Right lobe of liver (tissue), 6 donors: ENCODE measurements at regions not wholly inside any gene's neighbourhood (a gene's known extent, or its start where the extent isn't known, plus 50 kb on each side); places are given as distances from the start of the nearest gene placed in this dataset.

ENCODE experiments used
- ATAC-seq, 4 donors: fragments of 200-7000 bp; cut with Tn5 transposase; one replicate each; pipeline ENCODE4 v1.9.1; 2020; ENCODE audit warnings: mild to moderate bottlenecking in 4 of 4, moderate library complexity in 4 of 4
- DNase-seq, 3 donors: peaks; one replicate each; pipeline ENCODE4 v3.0.0-alpha.2; 2020
- H3K27ac ChIP-seq, 3 donors: fragments of 200-600 bp; one replicate each; pipeline ENCODE4 v1.8.0; 2022
- H3K27me3 ChIP-seq, 2 donors: fragments of 200-600 bp; one replicate each; pipeline ENCODE4 v1.8.0; 2022
- H3K36me3 ChIP-seq, 4 donors: fragments of 200-600 bp; sonication (generic) in 1 of 4; one replicate each; pipeline versions ENCODE4 v1.5.1 to v1.8.0; 2017 to 2022; ENCODE audit warnings: control low read depth in 1 of 4
- H3K4me1 ChIP-seq, 4 donors: fragments of 200-600 bp; sonication (generic) in 1 of 4; one replicate each; pipeline versions ENCODE4 v1.5.1 to v1.8.0; 2017 to 2022; ENCODE audit warnings: control low read depth in 1 of 4
- H3K4me3 ChIP-seq, 3 donors: fragments of 200-600 bp; one replicate each; pipeline ENCODE4 v1.8.0; 2022
- H3K9me3 ChIP-seq, 4 donors: fragments of 200-600 bp; sonication (generic) in 1 of 4; one replicate each; pipeline versions ENCODE4 v1.5.1 to v1.8.0; 2017 to 2022; ENCODE audit warnings: control low read depth in 1 of 4
- CTCF ChIP-seq, 4 donors: fragments of 200-600 bp in 3 of 4; fragments of 450-650 bp in 1 of 4; IDR thresholded peaks; one replicate each; pipeline versions ENCODE4 v1.5.1 to v1.8.0; 2016 to 2022; ENCODE audit warnings: antibody characterized with exemption in 4 of 4, mild to moderate bottlenecking in 2 of 4
- POLR2A ChIP-seq: fragments of 450-650 bp; IDR thresholded peaks from one replicate; pipeline ENCODE4 v1.6.1; 2017; ENCODE audit warnings: antibody characterized with exemption, mild to moderate bottlenecking
- WGBS: methylation state at CpG from one replicate; pipeline ENCODE4 v1.1.6; 2018; ENCODE audit warnings: low coverage, low lambda C conversion rate; ENCODE audit not compliant: insufficient coverage; ENCODE audit errors: missing lambda C conversion rate; 5-methylcytosine and 5-hydroxymethylcytosine counted together
- intact Hi-C, 2 donors: fragments of 100-400 bp; cut with DNase I; formaldehyde crosslinking; loops; one replicate each; pipeline versions ENCODE4 v1.11.2 to v1.14.1; 2022
- donor health status: DM: no; HTN: yes; CAD: no.
- donor health status: DM: no; HTN: no; CAD: no.
- donor health status: DM: no; HTN: no; CAD: no.
- donor health status: DM: no; HTN: yes; CAD: no.
- donor health status: DM: no; HTN: yes; CAD: no.

DNA sequence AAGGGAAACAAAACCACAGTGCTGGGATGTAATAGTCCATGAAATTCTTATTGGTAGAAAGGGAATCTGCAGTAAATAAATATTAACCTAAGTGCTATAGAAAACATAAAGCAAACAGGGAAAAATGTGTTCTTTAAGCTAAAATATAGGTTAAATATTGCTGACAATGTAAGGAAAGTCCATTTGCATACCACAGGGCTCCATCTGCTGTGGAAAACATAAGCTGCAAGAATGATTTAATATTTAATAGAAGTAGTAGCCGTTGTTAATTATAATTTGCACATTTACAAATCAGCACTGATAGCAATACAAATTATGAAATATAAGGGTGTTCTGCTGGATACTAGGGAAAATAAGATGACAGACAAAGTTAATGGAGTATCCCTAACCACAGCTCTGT is 444.9 kb upstream of the PKN2 start:
- intact Hi-C loops: no loop called here
- ATAC-seq (no peak), DNase-seq (no peak)
- TF ChIP-seq CTCF (IDR thresholded peaks at IDR 0.05) (no peak), POLR2A (no peak)
- Histone ChIP-seq H3K27ac (no peak overlapping the region), H3K36me3 (no peaks in the 10 kb centered on the region), H3K4me3 (no peak overlapping the region), H3K9me3 (no peaks in the 10 kb centered on the region), H3K27me3 (no peaks in the 10 kb centered on the region), H3K4me1 (no peaks in the 10 kb centered on the region)
- WGBS: 62% methylated on average over 1 of the region's 1 CpG

GRCh38 chr1:88247666-88248065 is 436.4 kb upstream of the PKN2 start:
- Histone ChIP-seq H3K27me3 (no peaks in the 10 kb centered on the region), H3K4me1 (peaks cover 0 to 5% (median 0%) of the 10 kb centered on the region in 4 donors), H3K4me3 (no peak overlapping the region), H3K27ac (no peak overlapping the region), H3K9me3 (peaks cover 0 to 4% (median 0%) of the 10 kb centered on the region in 4 donors), H3K36me3 (no peaks in the 10 kb centered on the region)
- intact Hi-C loops: no loop called here
- DNase-seq (no peak), ATAC-seq (no peak)
- TF ChIP-seq POLR2A (no peak), CTCF (IDR thresholded peaks at IDR 0.05) (no peak)

DNA sequence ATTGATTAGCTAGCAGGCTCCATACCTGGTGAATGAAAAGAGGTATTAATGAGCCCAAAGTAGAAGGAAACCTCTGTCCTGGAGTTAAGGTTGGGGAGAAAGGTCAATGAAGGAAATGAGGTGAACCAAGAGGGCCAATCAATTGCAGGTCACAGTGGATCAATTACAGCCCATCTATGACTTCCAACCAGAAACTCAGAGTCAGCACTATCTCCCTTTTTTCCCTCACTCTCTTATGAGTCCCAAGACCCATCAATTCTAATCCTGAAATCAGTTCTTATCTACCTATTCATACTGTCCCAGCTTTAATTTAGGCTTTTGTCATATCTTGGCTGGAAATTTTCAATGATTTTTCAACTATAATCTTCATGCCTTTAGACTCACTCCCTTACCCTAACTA is 433.2 kb upstream of the PKN2 start:
- no peak for DNase-seq
- H3K27ac ChIP-seq: no peak overlapping the region
- H3K27me3 ChIP-seq: no peaks in the 10 kb centered on the region
- intact Hi-C loops: no loop called here
- H3K36me3 ChIP-seq: no peaks in the 10 kb centered on the region
- no peaks in the 10 kb centered on the region for H3K9me3 ChIP-seq
- ATAC-seq: peak in 1 of 4 donors; percentile 22
- TF ChIP-seq POLR2A (no peak), CTCF (IDR thresholded peaks at IDR 0.05) (no peak)
- H3K4me1 ChIP-seq: peaks cover 0 to 9% (median 0%) of the 10 kb centered on the region in 4 donors
- no peak overlapping the region for H3K4me3 ChIP-seq

DNA sequence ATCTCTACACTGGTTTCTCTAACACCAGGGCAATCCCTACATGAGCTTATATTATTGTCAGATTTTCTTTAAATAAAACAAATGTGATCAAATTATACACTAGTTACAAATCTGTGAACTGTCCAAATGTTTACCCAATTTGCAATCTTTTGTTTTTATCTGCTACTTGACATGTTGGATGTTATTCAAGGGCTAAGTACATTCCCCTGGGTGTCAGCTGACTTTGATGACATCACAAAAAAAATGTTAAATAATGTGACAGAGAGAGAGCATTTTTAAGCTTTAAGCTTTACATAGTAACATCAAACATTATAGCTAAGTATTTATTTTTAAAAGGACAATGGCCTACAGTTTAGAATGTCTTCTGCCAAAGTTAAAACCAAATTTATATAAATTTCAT is 431.3 kb upstream of the PKN2 start:
- DNase-seq: no peak
- TF ChIP-seq POLR2A: no peak
- TF ChIP-seq CTCF (IDR thresholded peaks at IDR 0.05): no peak
- no peak overlapping the region for H3K4me3 ChIP-seq
- H3K36me3 ChIP-seq: no peaks in the 10 kb centered on the region
- peaks cover 0 to 9% (median 0%) of the 10 kb centered on the region in 4 donors for H3K4me1 ChIP-seq
- peak in 2 of 4 donors; percentile 23 to 54 for ATAC-seq
- no peak overlapping the region for H3K27ac ChIP-seq
- H3K27me3 ChIP-seq: no peaks in the 10 kb centered on the region
- intact Hi-C loops: no loop called here
- no peaks in the 10 kb centered on the region for H3K9me3 ChIP-seq

DNA sequence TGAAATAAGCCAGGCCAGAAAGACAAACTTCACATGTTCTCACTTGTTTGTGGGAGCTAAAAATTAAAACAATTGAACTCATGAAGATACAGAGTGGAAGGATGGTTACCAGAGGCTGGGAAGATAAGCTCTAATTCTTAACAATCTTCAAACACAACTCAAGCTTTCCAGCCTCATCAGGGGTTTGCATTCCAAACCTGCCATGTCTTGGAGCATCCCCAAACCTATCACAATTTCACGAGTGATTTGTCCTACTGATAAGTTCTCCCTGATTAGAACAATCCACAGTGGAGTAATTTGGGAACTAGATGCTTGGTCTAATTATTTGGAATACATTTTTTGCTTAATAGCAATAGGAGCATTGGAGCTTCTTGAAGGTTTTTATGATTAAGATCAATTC is 418.5 kb upstream of the PKN2 start:
- Histone ChIP-seq H3K4me1 (no peaks in the 10 kb centered on the region), H3K27me3 (no peaks in the 10 kb centered on the region), H3K36me3 (no peaks in the 10 kb centered on the region), H3K9me3 (no peaks in the 10 kb centered on the region), H3K4me3 (no peak overlapping the region), H3K27ac (no peak overlapping the region)
- ATAC-seq: no peak
- WGBS: 12% methylated on average over 1 of the region's 1 CpG
- intact Hi-C loops: no loop called here
- no peak for DNase-seq
- TF ChIP-seq CTCF (IDR thresholded peaks at IDR 0.05) (no peak), POLR2A (no peak)
